Right lung (tissue), 2 donors: ENCODE measurements at regions not wholly inside any gene's neighbourhood (a gene's known extent, or its start where the extent isn't known, plus 50 kb on each side); places are given as distances from the start of the nearest gene placed in this dataset.
"Not testable (repeated sequence)": the region's sequence is repeated elsewhere in the genome, so short reads cannot be mapped to it uniquely, and the experiment has no call there.

Experiments
- DNase-seq, 2 donors: peaks; one replicate each; pipeline ENCODE4 v3.0.0-alpha.2; 2013

GRCh38 chr13:85216576-85216975 lies 582.6 kb downstream of the SLITRK6 start:
- DNase-seq: no peak

GRCh38 chr13:85212692-85213091 lies 586.5 kb downstream of the SLITRK6 start:
- no peak for DNase-seq

GRCh38 chr13:85204668-85205344 lies 594.4 kb downstream of the SLITRK6 start:
- DNase-seq: no peak

DNA sequence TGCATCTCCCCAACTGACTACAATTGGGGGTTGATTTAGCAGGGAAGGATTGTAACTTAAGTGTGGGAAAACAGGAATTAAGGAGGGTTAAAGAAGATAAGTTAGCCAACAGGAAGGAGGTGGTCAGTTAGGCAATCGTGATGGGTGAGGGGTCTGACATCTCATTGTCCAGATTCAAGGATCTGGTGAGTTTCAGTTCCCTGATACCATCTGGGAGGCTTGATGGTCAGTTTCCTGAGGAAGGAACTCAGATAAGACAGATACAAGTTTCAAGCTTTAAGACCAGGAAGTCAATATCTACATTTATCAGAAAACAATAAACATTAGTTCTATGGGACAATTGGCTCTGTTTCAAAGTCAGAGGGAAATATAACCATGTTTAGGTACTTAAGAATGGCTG lies 601.8 kb downstream of the SLITRK6 start:
- DNase-seq: no peak

GRCh38 chr13:85194482-85194881 lies 604.7 kb downstream of the SLITRK6 start:
- no peak for DNase-seq

- DNase-seq: no peak
These were observed 607.1 kb downstream of the SLITRK6 start for GRCh38 chr13:85191996-85192718.

DNA sequence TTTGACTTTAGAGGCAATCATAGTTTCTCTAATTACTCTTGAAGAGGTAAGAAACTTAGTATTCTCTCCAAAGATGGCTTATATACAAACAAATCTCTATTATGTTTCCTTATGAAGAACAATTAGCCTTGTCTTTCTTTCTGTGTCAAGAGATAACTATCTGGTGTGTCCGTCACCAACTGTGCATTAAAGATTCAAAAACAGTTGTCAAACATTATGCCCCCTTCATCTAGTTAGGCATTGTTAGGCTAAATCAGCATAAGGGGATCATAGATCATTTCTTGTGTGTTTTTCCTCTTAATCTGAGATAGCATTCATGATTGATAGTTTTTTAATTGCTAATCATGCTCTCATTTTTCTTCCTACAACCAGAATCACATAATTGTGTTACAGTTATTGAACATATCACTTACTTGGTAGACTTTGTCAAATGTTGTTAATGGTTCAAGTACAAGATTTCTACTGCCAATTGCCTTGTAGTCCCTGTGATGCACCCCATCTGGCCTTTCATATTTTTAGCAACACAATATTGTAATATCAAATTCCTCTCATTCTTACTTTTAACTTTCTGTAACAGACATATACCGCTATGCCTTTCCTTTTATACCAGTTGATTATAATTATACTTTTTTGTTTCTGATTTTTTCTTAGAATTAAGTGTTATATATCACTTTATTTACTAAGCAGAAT lies 612.7 kb downstream of the SLITRK6 start:
- peak; percentile 76 to 81 for DNase-seq

GRCh38 chr13:85174291-85174690 lies 624.9 kb downstream of the SLITRK6 start:
- DNase-seq: no peak

DNA sequence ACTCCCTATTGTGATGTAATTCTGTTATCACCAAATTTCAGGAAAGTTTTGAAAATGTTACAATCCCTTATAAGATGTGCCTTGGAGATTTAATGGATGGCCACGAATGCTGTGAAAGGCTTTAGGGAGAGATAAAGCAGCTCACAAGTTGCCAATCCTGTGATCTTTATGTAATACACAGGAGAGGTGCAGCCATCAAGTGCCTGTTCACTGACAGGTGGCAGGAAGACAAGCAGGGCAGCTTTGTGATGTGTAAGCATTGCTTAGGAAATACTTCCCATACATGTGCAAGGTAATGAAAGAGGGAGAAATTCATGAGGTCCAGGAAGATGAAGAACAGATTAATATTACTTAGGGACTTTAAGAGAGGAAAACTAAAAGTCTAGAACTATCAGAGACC lies 628.8 kb downstream of the SLITRK6 start:
- DNase-seq: no peak

DNA sequence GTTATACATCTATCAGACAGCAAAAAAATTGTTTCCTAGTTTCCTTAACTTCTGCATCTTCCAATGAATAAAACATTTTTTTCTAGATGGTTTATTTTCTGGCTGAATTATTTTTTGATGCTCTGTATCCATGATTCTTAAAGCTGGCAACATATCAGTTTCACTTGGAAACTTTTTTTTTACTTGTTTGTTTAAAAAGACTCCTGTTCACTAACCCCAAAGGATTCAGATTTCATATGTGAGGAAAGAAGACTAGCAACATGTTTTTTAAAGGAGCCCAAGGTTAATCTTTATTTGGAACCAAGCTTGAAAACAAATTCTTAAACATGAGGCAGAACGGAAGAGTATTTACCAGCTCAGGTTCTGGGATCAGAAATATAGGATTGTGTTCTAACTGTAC lies 632.3 kb downstream of the SLITRK6 start:
- DNase-seq: no peak

GRCh38 chr13:85163063-85163462 lies 636.2 kb downstream of the SLITRK6 start:
- DNase-seq: no peak

GRCh38 chr13:85148009-85148408 lies 651.2 kb downstream of the SLITRK6 start:
- DNase-seq: no peak

DNA sequence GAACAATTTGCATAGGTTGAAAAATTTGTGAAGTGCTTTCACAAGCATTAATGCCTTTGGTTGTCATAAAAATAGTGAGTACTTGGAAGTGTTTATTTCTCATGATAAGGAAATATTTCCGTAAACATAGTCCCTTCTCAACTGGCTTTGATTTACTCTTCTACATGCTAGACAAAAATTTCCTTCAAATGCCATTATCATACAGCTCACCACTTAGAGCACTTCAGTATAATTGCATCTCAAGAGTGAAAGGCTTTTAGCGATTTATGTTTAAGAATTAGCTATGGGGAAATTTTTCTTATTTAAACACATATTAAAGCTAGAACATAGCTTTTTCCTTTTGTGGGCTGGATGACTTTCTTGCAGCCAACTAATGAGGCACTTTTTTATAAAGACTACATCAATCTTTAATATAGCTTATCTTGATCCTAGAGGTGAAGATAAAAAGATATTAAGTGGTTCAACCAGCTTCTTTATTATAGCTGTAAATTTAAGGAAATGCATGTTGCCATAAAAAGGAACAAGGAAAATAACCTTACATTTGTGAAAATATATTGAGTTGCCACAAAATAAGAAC lies 656.8 kb downstream of the SLITRK6 start:
- DNase-seq: no peak

GRCh38 chr13:85141401-85141800 lies 657.8 kb downstream of the SLITRK6 start:
- DNase-seq: peak; percentile 51 to 62

DNA sequence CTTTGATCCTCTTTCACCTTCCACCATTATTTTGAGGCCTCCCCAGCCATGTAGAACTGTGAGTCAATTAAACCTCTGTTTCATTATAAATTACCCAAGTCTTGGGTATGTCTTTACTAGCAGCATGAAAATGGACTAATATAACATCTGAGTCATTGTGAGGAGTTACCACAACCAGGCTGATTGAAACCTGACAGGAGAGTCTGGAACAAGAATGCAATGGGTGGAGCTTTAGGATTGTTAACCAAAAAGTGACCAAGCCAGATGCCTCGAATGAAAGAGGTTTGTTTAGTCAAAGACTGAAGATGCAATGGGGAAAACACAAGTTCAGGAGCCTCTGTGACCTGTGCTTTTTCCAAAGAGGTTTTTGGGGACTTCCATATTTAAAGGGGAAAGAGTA lies 659.0 kb downstream of the SLITRK6 start:
- no peak for DNase-seq

DNA sequence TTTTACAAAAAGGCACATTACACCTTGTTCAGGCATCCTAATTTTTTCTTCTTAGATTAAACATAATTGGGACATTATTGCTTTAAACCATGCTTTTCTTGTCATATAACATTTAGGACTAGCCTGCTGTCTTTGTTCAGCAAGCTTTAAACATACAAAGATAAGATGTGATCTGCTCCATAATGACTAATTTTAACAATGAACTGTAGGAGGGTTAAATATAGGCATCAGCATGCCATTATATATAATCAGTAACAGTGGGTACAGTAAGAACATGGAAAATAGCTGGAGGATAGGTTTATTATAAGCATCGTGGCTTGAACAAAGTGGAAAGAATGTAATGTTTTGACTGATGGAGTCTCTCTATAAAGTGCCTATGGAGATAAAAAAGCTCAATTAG lies 661.7 kb downstream of the SLITRK6 start:
- DNase-seq: no peak

DNA sequence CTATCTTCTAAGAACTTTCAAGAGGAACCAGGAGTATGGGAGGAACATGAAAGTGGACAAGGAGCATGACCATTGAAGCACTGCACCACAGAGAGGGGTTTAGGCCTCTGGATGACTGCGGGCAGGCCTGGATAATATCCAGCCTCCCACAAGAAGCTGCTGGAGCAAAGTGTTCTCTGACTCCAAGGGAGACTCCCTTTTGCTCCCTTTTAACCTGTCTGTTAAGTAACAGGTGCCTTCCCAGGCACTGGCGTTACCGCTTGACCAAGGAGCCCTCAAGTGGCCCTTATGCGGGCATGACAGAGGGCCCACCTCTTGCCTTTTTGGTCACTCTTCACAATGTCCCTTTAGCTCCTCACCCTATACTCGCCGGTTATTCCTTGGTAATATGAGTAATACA lies 666.2 kb downstream of the SLITRK6 start:
- no peak for DNase-seq

DNA sequence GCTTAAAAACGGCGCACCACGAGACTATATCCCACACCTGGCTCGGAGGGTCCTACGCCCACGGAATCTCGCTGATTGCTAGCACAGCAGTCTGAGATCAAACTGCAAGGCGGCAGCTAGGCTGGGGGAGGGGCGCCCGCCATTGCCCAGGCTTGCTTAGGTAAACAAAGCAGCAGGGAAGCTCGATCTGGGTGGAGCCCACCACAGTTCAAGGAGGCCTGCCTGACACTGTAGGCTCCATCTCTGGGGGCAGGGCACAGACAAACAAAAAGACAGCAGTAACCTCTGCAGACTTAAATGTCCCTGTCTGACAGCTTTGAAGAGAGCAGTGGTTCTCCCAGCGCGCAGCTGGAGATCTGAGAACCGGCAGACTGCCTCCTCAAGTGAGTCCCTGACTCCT lies 675.7 kb downstream of the SLITRK6 start:
- DNase-seq: not testable (repeated sequence)

GRCh38 chr13:85108356-85108755 lies 690.9 kb downstream of the SLITRK6 start:
- no peak for DNase-seq

DNA sequence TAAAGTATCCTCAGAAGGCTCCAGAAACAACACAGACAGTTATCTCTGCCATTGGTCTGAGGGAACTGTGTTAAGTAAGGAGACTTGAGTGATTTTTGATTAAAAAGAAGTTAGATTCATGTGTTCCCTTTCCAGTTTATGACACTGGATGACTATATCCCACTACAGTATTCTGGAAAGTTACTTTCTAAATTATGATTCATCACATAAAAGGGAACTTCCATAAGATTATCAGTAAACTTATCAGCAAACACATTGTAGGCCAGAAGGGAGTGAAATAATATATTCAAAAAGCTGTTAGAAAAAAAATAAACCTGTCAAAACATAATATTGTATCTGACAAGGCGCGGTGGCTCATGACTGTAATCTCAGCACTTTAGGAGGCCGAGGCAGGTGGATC lies 700.0 kb downstream of the SLITRK6 start:
- DNase-seq: no peak

- no peak for DNase-seq
These were observed 703.6 kb downstream of the SLITRK6 start for GRCh38 chr13:85095418-85096272.

GRCh38 chr13:85093808-85094207 lies 705.4 kb downstream of the SLITRK6 start:
- DNase-seq: no peak
